ENCODE measurements at regions not wholly inside any gene's neighbourhood (a gene's known extent, or its start where the extent isn't known, plus 50 kb on each side); places are given as distances from the start of the nearest gene placed in this dataset.
A peak's percentile ranks its signal among the peaks of the same experiment; 100 is the strongest.

DNA sequence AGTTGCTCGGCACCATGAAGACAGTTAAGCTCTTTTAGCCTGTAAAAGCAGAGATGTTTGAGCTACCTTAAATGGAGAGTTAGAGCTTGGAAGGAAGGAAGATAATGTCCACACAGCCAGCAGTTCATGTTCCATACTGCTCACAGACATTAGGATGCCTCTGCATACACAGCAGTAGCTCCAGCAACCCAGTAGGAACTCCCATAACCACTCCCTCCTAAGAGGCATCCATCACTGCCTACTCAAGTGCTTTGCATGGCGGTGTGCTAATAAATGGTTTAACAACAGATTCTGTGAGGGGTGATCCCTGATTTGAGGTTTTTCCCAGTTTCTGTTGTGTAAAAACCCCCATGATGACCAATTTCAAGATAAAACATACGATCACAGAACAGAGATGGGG lies 286.4 kb downstream of the HACE1 start:
- no peak for DNase-seq

DNA sequence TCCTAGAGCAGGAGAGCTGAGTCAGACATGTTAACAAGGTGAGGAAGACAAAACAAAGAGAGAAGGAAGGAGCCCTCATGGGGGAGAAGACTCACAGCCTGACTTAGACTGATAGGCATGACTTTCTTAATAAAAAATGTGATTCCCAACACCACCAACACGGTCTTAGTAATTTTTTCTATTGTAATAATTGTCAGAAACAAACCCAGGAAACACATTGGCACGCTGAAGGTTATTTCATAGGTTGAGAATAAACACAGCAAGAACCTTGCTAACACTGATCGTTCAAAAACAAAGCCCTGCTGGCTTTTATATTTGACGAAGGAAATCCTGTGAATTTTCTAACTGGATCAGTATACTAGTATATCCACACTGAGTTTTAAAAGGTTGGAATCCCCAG lies 286.8 kb downstream of the HACE1 start:
- no peak for DNase-seq

DNA sequence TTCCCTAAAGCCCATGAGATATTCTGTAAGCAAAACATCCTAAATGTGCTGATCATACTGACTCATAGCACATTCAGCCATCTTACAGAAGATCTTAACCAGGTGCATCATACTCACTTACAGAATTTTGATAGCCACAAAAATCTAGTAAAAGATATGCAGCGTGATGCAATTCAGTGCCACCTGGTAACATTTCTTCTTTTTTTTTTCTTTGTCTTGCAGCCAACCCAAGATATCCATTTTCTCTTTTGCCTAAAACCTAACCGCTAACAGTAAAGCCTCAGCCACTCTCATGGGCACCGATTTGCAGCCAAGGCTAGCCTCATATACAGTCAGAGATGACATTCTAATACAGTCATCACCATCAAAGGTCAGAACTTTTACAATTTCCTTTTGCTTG lies 293.3 kb downstream of the HACE1 start:
- no peak for DNase-seq

DNA sequence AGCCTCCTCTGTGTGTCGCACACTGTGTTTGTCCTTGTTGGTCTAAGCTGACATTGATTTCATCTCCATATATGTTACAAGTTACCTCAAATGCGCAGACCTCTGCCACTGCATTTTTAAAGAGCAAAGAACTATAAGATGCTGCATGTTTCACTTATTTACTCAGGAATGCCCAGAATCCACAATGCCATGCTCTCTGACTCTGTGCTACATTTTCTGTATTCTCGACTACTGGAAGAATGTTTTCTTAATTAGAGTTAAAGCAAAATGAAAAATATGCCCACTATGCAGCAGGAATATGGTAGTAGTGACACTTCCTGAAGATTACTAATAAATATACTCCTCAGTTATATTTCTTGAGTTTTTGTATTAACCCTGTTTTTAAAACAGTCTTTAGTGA lies 296.4 kb downstream of the HACE1 start:
- no peak for DNase-seq

DNA sequence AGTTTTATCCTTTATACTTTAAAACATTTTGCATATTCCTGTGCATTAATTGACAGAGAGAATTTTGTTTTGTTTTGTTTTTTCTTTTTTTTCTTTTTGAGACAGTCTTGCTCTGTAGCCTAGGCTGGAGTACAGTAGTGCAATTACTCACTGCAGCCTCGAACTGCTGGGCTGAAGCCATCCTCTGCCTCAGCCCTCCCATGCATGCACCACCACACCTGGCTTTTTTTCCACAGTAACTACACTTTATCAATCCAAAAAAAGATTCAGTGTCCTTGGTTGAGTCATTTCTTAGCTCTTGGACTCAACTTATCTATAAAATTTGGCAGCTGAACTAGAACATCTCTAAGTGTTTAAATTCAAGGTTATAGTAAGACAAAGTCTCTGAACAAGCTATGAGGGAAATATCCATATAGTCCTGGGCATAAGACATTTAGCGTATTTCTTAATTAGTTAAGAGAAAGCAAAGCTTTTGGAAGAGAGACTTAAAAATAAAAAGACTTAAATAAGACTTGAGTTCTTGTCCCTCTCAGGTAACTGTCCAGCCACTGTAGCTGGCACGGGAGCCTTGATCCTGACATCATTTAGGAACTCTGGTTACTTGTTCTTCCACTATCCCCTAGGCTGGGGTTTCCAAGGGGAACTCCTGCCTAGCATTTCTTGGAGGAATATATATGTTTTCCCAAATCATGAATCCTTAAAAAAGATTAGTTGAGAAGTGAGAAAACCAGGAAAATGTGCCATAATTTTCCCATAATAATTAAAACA lies 300.1 kb downstream of the HACE1 start:
- no peak for DNase-seq

DNA sequence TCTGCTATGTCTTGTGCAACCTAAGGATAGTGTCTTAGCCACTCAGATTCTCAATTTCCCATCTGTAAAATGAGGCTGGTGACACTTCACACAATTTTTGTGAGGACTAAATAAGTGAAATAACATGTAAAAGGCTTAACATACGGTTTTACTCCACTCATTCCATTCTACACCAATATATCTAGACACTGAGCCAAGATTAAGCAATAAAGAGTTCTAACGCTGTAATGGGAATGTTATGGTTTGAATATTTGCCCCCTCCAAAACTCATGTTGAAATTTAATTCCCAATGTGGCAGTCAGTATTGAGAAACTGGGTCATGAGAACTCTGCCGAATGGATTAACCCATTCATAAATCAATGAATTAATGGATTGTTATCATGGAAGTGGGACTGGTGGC lies 301.0 kb downstream of the HACE1 start:
- no peak for DNase-seq

DNA sequence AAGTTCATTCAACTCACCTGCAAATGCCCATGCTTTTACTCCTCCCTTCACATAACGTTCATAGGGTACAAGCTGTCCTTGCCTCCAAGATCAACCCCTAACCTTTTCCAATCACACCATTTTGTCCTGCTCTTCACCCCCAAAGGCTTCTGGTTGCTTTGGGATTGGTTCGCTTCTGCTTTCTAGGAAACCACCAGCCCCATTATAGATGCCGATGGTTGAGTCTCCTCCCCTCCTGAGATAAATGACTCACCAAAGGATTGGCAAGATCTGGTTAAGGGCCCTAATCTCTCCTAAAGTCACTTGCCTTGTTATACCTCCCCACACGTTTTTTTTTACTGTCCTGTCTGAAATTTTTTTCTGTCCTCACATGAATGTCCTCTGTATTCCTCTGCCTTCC lies 311.4 kb downstream of the HACE1 start:
- no peak for DNase-seq

DNA sequence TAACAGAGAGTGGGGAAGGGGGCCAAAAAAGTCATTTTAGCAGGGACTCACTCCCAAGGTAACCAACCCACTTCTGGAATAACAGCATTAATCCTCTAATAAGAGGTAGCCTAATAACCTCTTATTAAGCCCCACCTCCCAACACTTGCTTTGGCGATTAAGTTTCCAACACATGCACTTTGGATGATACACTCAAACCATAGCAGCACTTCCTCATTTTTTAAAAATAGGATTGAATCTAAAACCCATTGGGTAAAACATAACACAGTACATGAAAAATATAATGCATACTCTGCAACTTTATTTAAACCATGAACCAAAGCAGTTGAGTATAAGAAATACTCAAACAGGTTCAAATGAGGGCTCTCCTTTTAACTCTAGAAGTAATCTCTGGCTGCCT lies 318.3 kb downstream of the HACE1 start:
- DNase-seq: no peak

DNA sequence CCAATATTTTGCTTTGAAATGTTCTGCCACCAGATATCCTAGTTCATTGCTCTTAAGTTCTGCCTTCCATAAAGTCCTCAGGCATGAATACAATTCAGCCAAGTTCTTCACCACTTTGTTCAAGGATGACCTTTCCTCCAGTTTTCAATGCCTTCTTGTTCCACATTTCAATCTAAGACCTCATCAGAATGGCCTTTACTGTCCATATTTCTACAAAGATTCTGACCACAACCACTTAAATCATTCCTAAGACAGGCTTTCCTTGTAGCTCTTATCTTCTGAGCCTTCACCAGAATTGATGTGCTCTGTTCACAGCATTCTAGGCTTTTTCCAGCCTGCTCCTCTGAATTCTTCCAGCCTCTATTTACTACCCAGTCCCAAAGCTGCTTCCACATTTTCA lies 319.0 kb downstream of the HACE1 start:
- DNase-seq: no peak

DNA sequence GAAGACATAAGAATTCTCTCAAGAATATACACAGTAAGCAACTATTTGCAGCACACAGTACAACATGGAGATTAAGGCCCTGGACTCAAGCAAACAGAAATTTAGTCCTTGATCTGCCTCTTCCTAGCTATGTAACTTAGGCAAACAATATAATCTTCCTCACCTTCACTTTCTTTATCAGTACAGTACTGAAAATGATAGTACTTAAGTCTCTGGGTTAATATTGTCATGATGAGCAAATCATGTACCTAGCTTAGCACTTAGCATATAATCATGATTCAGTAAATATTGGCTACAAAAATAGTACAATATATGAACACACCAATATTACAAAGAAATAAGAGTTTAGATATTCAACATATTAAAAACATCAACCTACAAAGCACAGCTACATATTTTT lies 320.5 kb downstream of the HACE1 start:
- DNase-seq: no peak

DNA sequence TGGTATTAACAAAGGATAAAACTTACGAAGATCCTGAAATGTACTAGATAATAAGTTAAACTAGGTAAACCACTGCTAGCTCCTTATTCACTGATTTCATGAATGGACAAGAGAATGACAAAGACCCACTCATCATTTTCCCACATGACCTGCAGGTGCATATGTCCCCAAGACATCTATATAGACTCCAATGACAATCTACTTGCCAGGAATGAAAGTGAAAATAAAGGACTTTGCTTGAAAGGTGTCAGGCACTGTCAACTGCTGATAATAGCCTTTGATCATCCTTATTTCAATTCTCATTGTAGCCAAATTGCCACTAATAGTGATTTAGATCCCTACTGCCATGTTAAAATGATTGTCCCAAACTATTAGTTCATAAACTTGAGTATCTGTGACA lies 321.8 kb downstream of the HACE1 start:
- DNase-seq: no peak

DNA sequence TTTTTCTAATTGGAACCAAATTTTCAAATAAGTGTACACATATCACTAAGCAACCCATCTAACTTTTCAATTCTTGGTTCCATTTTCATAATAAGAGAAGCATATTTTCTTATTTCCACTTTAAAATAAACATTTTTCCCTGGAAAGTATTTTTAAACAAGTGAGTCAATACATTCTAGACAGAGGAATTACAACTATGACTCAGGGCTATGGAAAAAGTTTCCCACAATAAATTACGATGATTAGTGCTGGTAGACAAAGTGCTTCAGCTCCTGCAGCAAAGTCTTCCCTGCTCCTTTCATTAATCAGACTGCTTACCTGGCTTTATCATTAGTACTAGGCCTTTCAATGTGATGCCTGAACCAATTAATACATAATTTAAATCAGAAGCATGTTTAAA lies 322.5 kb downstream of the HACE1 start:
- no peak for DNase-seq

DNA sequence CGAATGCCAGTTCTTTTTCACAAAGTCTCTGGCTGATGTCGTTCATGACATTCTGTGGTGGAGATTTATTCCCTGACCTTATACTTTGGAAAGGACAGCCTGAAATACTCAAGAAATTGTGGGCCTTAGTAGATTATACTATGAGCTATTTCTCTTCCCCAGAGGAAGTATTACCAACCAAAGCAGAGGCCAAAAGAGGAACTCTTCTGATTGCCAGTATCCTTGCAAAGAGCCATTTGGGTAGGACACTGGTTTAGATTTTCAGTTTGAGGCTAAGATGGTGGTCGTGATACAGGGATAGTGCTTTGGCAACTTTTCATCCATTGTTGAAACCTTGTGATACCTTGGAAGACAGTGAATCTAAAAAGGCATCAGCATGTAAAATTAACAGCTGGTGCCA lies 327.3 kb downstream of the HACE1 start:
- no peak for DNase-seq

DNA sequence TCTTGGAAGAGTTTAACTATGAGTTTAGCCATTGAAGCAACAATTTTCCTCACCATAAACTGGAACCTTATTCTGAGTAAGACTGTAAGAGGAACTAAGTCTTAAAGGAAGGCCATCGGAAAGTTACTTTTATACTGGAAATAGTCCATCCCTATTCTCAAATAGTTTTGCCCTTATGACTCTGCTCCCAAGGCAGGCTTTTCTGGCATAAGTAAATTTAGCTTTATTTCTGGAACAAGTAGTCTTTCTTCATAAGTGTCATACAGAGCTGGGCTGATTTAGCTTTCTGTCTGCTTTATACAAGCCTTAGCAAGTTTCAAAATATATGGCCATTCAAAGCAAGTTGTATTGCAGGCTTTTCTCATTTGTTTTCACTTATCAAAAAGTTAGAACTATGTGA lies 328.1 kb downstream of the HACE1 start:
- DNase-seq: no peak

DNA sequence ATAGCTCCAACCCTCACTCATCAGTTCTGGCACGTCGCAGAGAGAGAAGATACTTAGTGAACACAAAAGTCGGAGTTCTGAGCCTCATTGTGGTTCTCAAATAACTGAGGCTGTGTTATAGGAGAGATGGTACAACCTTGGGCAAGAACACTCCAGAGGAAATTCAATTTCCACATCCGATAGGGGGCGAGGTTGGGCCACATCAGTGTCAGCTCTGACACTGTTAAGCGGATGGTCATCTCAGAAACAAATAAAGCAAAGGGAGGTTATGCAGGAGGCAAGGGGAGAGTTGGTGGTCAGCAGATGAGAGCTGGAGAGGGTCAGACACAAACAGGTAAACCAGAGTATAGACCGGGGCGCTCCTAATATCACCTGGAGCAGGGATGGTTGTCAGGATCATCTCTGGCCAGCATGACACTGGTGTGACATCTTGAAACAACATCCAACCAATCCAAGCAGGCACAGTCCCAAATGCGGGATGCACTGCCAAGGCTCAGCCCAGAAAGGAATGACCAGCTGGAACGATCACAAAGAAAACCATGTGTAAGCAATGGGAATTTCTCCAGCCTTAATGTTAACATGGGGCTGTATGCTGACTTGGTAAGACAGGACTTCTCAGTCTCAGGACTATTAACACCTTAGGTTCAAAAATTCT lies 331.8 kb downstream of the HACE1 start:
- no peak for DNase-seq

DNA sequence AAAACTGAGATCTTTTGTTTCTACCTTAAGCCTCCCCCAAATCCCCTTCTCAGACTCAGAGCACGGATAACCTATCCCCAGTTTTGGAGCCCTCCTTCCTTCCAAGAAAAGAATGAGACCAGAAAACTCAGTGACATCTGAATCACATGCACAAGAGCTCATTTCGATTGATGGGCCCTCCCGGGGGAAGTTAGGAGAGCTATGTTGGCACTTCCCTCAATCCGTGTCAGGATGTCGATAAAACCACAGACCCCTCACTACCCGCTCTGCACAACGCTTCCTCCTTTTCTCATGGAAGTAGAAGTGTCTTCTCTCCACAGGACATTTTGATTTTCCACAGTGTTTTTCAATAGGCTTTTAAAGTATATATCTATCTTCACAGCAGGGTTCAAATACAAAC lies 332.4 kb downstream of the HACE1 start:
- no peak for DNase-seq

DNA sequence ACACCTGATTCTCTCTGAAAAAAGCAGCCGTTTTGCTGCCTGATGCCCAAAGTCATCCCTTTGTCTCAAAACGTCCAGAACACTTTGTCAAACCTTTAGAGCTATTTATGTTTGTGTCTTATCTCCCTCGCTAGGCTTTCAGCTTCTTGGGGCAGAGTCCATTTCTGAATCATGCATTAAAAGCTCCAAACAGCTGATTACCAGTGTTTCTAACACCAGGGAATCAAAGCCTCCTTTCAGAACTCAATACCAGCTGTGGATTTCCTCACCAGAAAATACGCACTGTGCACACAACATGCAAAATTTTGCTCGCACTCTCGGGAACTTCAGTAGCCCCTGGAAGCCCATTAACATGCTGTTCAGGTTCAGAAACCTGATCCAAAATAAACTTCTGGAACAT lies 333.3 kb downstream of the HACE1 start:
- no peak for DNase-seq

DNA sequence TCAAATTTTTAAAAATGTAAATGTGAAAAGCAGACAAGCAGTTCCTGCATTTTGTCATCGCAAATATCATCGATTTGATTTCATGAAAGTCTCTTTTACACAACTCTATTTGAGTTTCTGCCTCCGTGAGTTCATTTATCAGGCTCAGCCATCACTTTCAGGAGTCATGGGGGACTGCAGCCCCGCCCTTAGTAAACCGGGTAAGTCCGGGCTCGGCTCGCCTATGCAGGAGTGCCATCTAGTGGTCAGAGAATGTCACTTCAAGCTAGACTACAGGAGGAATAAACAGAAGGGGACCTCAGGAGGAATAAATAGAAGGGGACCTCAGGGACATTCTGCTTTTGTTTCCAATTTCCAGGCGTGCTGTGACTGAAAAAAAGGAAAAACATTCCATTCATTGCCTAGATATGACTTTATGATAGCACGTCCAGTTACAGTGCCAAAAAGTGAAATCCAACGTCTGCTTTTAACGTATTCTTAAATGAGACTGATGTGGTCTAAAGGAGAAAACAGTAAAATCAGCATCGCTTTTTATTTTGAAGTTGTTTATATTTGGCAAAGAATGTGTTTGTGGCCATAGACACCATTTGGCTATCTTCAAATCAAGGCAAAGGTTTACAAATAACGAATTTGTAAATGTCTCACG lies 333.9 kb downstream of the HACE1 start:
- DNase-seq: peak; percentile 39

DNA sequence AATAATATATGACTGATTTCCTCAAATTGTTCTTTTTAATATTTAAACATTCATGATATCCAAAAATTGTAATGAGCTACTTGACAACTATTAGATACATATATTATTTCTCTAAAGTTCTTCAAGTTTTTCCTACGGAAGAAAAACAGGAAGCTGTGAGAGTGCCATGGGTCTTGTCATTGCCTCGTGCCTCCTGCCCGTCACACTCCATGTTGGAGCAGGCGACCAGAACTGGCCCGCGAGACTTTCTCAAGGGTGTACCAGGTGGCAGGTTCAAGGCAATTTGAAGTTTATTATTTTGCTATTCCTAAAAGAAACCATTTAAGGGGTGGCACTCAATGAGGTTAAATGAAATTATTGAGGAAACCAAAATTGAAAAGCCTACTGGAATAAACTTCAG lies 337.2 kb downstream of the HACE1 start:
- no peak for DNase-seq

DNA sequence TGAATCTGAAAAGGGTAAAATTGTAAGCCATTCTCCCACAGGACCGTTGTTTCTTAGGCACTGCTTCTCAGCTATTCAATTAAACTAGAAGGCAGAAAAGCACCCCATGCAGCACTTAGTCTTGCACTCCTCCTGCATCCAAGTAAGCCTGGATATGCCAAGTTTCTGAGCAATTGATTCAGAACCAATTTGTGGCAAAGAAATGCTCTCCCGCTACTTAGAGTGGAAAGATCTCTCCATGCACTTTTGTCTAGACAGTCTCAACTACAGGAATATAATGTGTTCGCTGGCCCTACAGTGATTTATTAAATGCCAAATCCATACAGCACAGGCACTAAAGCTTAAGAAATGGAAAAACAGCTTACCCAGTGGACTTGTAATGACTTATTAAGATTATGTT lies 338.5 kb downstream of the HACE1 start:
- DNase-seq: no peak

DNA sequence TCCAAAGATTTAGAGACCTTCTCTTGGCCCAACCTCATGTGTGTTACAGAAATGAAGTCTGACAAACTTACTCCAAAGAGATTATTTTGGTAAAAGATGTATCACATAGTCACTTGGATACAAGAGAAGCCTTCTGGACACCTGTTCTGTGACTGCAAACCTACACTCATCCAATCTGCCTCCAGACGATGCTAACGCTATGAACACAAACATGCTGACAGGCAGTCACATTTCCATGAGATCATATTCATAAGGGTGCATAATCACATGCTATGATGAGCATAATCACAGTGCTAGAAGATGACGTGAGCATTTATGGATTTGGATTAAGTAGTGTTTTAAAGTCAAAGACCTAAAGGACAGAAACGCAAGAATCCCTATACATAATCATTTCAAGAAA lies 340.2 kb downstream of the HACE1 start:
- no peak for DNase-seq

DNA sequence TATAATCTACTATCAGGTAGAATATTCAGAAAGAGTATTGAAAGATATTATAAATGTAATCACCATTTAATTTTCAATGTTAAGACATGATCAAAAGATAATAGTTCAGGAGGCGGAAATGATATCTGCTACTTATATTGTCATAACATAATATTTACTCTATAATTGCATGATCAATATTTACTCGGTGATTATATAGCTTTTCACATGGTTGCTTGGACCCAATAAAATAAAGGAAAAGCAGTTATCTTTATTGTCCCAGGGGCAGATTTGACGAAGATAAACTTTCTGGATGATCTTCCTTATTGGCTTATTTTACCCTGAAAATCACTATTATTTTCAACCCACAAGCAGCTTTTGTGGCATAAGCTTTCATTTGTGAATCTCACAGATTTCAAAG lies 350.4 kb downstream of the HACE1 start:
- DNase-seq: no peak

DNA sequence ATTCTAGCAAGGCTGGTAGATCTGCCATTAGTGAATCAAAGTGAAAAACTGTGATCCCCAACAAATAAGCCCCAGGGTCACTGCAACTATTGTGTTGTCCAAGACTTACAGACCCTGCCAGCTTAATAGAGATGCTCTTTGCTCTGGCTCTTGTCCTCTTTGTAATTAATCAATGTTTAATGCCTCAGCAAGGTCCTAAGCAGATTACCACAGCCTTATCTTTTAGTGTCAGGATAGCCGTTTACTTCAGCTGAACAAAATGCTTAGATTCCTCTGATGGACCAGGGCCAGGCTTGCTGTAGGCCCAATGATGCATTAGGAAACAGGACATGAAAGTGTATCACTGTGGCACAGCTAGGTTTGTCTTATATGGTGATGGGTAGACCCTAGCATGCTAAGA lies 353.3 kb downstream of the HACE1 start:
- DNase-seq: no peak

DNA sequence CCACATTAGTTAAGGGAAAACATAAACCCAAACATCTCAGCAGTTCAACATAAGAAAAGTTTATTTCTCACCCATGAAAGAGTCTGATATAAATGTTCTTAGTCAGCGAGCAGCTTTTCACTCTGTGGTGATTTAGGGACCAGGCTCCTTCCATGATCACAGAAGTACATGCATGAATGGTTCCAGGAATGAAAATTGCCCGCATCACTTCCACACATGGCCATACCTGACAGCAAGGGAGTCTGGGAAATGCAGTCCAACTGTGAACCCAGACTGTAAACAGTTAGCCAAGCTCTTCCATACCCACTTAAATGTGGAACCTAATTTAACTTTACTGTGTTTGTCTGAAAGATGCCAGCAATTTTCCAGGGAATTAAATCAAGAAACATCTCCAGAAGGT lies 353.9 kb downstream of the HACE1 start:
- no peak for DNase-seq

DNA sequence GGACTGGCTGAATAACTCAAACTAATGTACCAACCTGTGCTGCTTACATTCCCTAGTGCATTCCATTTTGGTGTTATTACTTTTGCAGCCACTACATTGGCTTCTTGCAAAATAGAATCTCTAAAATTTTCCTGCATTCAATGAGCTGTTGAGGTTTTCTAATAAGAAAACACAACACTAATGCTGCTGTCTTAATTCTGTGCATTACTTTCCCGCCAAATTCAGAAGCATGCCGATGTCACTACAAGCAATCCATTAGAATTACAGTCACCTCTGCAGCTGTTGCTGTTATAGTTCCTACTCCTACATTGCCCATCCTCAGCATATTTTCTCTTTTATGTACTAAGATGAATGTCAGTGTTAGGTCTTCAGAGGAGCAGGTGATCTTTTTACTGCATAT lies 359.5 kb downstream of the HACE1 start:
- DNase-seq: no peak

Data from effector CD4-positive, alpha-beta T cell (primary cell).